AG09309 (cell line): ENCODE measurements at regions not wholly inside any gene's neighbourhood (a gene's known extent, or its start where the extent isn't known, plus 50 kb on each side); places are given as distances from the start of the nearest gene placed in this dataset.

Source experiments
- DNase-seq: peaks from one replicate; pipeline ENCODE4 v3.0.0-alpha.2; 2010; ENCODE audit warnings: low read depth
- H3K4me3 ChIP-seq: 2 replicates; pipeline ENCODE4 v1.5.1; 2011; ENCODE audit warnings: mild to moderate bottlenecking, low read depth, low read length, moderate library complexity; ENCODE audit not compliant: control insufficient read depth
- TF ChIP-seq, protein P1 (sequence below): IDR thresholded peaks from 2 replicates; pipeline ENCODE4 v1.5.1; 2011; ENCODE audit warnings: mild to moderate bottlenecking, low read depth, low read length, inconsistent platforms; ENCODE audit not compliant: insufficient read depth, control insufficient read depth; ENCODE audit errors: missing control alignments

DNA sequence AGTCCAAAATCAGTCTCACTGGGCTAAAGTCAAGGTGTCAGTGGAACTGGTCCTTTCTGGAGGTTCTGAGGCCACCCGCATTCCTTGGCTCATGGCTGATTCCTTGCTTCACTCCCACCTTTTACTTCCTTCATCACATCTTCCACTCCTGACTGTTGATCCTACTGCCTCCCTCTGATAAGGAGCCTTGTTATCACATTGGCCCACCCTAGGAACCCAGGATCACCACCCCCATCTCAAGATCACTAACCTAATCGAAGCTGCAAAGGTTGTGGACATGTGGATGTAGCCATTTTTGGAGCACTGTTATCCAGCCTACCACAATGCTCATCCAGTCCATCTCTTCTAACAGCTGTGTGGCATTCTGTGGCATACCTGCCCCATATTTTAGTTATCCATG lies 87.2 kb downstream of the TNFAIP3 start:
- TF ChIP-seq, protein P1, sequence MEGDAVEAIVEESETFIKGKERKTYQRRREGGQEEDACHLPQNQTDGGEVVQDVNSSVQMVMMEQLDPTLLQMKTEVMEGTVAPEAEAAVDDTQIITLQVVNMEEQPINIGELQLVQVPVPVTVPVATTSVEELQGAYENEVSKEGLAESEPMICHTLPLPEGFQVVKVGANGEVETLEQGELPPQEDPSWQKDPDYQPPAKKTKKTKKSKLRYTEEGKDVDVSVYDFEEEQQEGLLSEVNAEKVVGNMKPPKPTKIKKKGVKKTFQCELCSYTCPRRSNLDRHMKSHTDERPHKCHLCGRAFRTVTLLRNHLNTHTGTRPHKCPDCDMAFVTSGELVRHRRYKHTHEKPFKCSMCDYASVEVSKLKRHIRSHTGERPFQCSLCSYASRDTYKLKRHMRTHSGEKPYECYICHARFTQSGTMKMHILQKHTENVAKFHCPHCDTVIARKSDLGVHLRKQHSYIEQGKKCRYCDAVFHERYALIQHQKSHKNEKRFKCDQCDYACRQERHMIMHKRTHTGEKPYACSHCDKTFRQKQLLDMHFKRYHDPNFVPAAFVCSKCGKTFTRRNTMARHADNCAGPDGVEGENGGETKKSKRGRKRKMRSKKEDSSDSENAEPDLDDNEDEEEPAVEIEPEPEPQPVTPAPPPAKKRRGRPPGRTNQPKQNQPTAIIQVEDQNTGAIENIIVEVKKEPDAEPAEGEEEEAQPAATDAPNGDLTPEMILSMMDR: no peak
- H3K4me3 ChIP-seq: no peak overlapping the region
- no peak for DNase-seq

DNA sequence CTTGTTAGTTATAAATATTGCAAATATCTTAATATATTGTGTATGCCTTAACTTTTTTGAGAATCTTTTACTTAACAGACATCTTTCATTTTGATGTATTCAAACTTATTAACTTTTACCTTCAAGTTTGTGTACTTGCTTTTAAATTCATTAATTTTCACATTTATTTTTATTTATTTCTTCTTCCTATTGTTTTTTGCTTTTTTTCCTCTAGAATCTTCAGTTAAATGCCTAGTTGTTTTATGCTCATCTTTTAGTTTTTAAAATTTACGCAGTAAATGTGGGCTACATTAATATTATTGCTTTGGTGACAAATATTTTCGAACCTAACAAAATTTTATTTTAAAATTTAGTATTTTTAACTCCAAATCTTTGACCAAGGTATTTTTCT lies 89.0 kb downstream of the TNFAIP3 start:
- no peak for DNase-seq
- no peak overlapping the region for H3K4me3 ChIP-seq
- TF ChIP-seq, protein P1: no peak

DNA sequence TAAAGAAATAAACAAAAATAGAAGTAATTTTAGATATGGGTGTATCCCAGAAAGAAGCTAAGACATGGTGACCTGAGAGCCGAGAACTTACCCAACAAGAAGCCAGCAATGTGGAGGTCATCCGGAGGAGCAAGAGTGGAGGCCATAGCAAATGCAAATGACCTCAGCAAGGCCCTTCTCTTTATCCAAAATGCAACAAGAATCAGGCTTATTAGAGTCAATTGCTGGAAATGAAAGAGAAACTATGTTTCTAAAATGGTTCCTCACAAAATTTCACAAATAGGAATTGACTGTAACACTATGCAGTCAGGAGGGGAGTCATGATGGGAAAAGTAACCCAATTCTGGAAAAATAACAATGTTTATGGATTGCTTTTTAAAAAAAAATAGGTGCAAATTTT lies 90.4 kb downstream of the TNFAIP3 start:
- DNase-seq: no peak
- H3K4me3 ChIP-seq: no peak overlapping the region
- TF ChIP-seq, protein P1: no peak

DNA sequence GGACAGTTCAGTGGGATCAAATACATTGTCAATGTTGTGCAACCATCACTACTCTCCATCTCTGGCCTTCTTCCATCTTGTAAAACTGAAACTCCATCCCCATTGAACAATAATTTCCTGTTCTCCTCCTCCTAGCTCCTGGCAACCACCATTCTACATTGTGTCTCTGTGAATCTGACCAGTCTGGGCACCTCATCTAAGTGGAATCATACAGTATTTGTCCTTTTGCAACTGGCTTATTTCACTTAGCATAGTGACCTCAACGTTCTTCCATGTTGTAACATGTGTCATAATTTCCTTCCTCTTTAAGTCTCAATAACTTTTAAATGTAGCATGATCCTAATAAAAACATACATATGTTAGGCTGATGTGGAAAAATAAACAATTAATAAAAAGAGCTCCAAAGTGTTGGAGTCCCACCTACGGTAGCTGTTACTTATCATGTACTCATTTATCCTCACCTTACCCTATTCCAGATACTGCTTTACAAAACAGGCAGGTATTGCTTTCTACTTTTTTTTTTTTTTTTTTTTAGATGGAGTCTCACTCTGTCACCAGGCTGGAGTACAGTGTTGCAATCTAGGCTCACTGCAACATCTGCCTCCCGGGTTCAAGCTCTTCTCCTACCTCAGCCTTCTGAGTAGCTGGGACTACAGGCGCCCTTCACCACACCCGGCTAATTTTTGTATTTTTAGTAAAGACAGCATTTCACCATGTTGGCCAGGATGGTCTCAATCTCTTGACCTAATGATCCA lies 91.9 kb downstream of the TNFAIP3 start:
- H3K4me3 ChIP-seq: no peak overlapping the region
- TF ChIP-seq, protein P1: no peak
- peak; percentile 76 for DNase-seq

DNA sequence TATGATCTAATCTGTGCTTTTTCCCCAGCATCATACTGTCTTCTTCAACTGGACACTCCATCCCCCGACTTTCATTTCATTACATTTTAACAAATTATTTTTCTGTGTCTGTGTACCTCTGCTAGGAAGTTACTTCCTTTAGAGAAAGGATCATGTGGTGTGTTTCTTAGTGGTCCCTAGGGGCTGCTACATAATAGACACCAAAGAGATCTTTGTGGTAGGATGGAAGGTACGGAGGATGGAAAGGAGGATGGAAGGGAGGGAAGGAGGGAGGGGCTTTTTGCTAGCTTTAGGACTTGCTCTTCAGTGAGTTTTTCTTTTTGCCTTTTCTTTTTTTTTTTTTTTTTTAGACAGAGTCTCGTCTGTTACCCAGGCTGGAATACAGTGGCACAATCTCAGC lies 95.7 kb downstream of the TNFAIP3 start:
- DNase-seq: no peak
- no peak overlapping the region for H3K4me3 ChIP-seq

DNA sequence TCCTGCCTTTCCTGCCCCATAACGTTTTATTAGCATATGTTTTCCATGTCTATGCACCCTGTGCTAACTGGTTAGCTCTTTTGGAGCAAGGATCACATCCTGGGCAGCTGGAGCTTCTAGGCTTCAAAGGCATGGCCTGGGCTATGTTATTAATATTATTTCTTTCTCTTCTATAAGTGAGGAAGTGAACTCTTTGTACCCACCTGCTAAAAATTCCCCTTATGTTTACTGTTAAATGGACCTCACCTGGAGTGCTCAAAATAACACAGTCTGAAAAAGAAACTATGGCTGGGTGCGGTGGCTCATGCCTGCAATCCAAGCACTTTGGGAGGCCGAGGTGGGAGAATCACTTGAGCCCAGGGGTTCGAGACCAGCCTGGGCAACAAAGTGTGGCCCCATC lies 97.8 kb downstream of the TNFAIP3 start:
- TF ChIP-seq, protein P1: no peak
- DNase-seq: no peak
- no peak overlapping the region for H3K4me3 ChIP-seq

More for the DNA sequence above, 95.7 kb downstream of the TNFAIP3 start:
- TF ChIP-seq, protein P1: no peak
